Panc1 (cell line): ENCODE measurements at regions not wholly inside any gene's neighbourhood (a gene's known extent, or its start where the extent isn't known, plus 50 kb on each side); places are given as distances from the start of the nearest gene placed in this dataset.

ENCODE experiments used
- ATAC-seq: fragments of 200-7000 bp; cut with Tn5 transposase; 2 replicates; pipeline ENCODE4 v1.9.1; 2020; ENCODE audit warnings: mild to moderate bottlenecking, moderate library complexity
- BruUV-seq: library from RNA; stranded (reverse); fragments of 400-500 nt; replicated peaks from 2 replicates; lab custom pipeline; 2021; lab: Mats Ljungman, UMichigan
- CTCF ChIA-PET: fragments of 300-600 bp; sonication (Branson Sonifier 250); formaldehyde crosslinking; loops from one replicate; lab custom pipeline; 2022; ENCODE audit warnings: antibody characterized with exemption; lab: Charles Lee
- POLR2A ChIA-PET: fragments of 300-600 bp; sonication (Branson Sonifier 250); formaldehyde crosslinking; loops from one replicate; lab custom pipeline; 2022; ENCODE audit warnings: antibody characterized with exemption; lab: Charles Lee
- DNase-seq: peaks from one replicate; pipeline ENCODE4 v3.0.0-alpha.2; 2010; ENCODE audit warnings: low read depth, low spot score
- H3K27ac ChIP-seq: 2 replicates; pipeline ENCODE4 v1.5.1; 2011; ENCODE audit warnings: mild to moderate bottlenecking, low read length, inconsistent platforms
- H3K27me3 ChIP-seq: fragments of 200-500 bp; sonication (Bioruptor generic); 2 replicates; pipeline ENCODE4 v1.6.0; 2014; ENCODE audit warnings: low read length, inconsistent platforms; ENCODE audit not compliant: control insufficient read depth, insufficient read depth
- H3K36me3 ChIP-seq: fragments of 200-500 bp; sonication (Bioruptor generic); 2 replicates; pipeline ENCODE4 v1.5.1; 2014; ENCODE audit warnings: inconsistent platforms, mild to moderate bottlenecking, low read length, moderate library complexity; ENCODE audit not compliant: control insufficient read depth, insufficient read depth
- H3K4me1 ChIP-seq: 2 replicates; pipeline ENCODE4 v1.5.1; 2011; ENCODE audit warnings: inconsistent platforms, mild to moderate bottlenecking, low read length, moderate library complexity; ENCODE audit not compliant: control insufficient read depth, insufficient read depth
- H3K4me3 ChIP-seq, 2 experiments: 2 replicates each; pipeline ENCODE4 v1.5.1; 2011 to 2012; ENCODE audit warnings: low read depth in 2 of 2, low read length in 2 of 2, mild to moderate bottlenecking in 2 of 2, inconsistent platforms in 1 of 2, moderate library complexity in 1 of 2
- H3K9me3 ChIP-seq: fragments of 200-500 bp; sonication (Bioruptor generic); 2 replicates; pipeline ENCODE4 v1.5.1; 2014; ENCODE audit warnings: low read depth, mild to moderate bottlenecking, inconsistent platforms, low read length, moderate library complexity; ENCODE audit not compliant: control insufficient read depth, insufficient read depth
- POLR2AphosphoS5 ChIP-seq: IDR thresholded peaks from 2 replicates; pipeline ENCODE4 v1.6.1; 2012; ENCODE audit warnings: mild to moderate bottlenecking, low read depth, low read length, moderate library complexity
- SIN3A ChIP-seq: IDR thresholded peaks from 2 replicates; pipeline ENCODE4 v1.6.1; 2012; ENCODE audit warnings: low read depth, mild to moderate bottlenecking, low read length, moderate library complexity, borderline replicate concordance; ENCODE audit not compliant: insufficient read depth
- TCF7L2 ChIP-seq: IDR thresholded peaks from 2 replicates; pipeline ENCODE4 v1.6.1; 2011; ENCODE audit warnings: mild to moderate bottlenecking, low read depth, low read length, inconsistent platforms
- in situ Hi-C: cut with HindIII; loops from 2 replicates; pipeline ENCODE4 v1.10.0; 2016; ENCODE audit warnings: low sequenced_read_pairs, low pct_unique_long_range_greater_than_20kb
- intact Hi-C: fragments of 100-400 bp; cut with micrococcal nuclease; formaldehyde crosslinking; loops from one replicate; pipeline ENCODE4 v1.10.0; 2022; ENCODE audit not compliant: unreplicated experiment
- TF ChIP-seq, protein P1 (sequence below), 2 experiments: IDR thresholded peaks; 2 replicates each; pipeline ENCODE4 v1.6.1; 2011 to 2012; ENCODE audit warnings: low read depth in 2 of 2, control low read depth in 1 of 2, low read length in 1 of 2, mild to moderate bottlenecking in 1 of 2, moderate library complexity in 1 of 2; ENCODE audit not compliant: insufficient read depth in 1 of 2
- TF ChIP-seq, protein P2 (sequence below): fragments of 450-650 bp; IDR thresholded peaks from 2 replicates; pipeline ENCODE4 v1.5.1; 2017; ENCODE audit warnings: mild to moderate bottlenecking

GRCh38 chr2:105553538-105554196 is 154.8 kb upstream of the FHL2 start:
- no TSS peak for BruUV-seq
- ATAC-seq (peak; percentile 64; the same call in 1 of the 2 replicates), DNase-seq (no peak)
- intact Hi-C loops: no loop called here
- Histone ChIP-seq H3K4me3 (no peak overlapping the region), H3K36me3 (no peaks in the 10 kb centered on the region), H3K9me3 (no peaks in the 10 kb centered on the region), H3K4me1 (peaks cover 16% of the 10 kb centered on the region), H3K27ac (0 out of 2 replicates have a peak overlapping the region, but pooled peaks have one; percentile 46), H3K27me3 (0 out of 2 replicates have a peak, but pooled peaks cover 2% of the 10 kb centered on the region)
- ChIA-PET POLR2A (no interaction called here), CTCF (no interaction called here)
- TF ChIP-seq POLR2AphosphoS5: no peak; the same call in 1 of the 2 replicates
- TF ChIP-seq TCF7L2: no peak
- no peak for TF ChIP-seq SIN3A
- TF ChIP-seq, protein P1, sequence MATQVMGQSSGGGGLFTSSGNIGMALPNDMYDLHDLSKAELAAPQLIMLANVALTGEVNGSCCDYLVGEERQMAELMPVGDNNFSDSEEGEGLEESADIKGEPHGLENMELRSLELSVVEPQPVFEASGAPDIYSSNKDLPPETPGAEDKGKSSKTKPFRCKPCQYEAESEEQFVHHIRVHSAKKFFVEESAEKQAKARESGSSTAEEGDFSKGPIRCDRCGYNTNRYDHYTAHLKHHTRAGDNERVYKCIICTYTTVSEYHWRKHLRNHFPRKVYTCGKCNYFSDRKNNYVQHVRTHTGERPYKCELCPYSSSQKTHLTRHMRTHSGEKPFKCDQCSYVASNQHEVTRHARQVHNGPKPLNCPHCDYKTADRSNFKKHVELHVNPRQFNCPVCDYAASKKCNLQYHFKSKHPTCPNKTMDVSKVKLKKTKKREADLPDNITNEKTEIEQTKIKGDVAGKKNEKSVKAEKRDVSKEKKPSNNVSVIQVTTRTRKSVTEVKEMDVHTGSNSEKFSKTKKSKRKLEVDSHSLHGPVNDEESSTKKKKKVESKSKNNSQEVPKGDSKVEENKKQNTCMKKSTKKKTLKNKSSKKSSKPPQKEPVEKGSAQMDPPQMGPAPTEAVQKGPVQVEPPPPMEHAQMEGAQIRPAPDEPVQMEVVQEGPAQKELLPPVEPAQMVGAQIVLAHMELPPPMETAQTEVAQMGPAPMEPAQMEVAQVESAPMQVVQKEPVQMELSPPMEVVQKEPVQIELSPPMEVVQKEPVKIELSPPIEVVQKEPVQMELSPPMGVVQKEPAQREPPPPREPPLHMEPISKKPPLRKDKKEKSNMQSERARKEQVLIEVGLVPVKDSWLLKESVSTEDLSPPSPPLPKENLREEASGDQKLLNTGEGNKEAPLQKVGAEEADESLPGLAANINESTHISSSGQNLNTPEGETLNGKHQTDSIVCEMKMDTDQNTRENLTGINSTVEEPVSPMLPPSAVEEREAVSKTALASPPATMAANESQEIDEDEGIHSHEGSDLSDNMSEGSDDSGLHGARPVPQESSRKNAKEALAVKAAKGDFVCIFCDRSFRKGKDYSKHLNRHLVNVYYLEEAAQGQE (IDR thresholded peaks at IDR 0.05; ENCODE audit: insufficient read depth in 1 of 2, low read depth in 2 of 2, low read length in 1 of 2): no peak
- TF ChIP-seq, protein P2, sequence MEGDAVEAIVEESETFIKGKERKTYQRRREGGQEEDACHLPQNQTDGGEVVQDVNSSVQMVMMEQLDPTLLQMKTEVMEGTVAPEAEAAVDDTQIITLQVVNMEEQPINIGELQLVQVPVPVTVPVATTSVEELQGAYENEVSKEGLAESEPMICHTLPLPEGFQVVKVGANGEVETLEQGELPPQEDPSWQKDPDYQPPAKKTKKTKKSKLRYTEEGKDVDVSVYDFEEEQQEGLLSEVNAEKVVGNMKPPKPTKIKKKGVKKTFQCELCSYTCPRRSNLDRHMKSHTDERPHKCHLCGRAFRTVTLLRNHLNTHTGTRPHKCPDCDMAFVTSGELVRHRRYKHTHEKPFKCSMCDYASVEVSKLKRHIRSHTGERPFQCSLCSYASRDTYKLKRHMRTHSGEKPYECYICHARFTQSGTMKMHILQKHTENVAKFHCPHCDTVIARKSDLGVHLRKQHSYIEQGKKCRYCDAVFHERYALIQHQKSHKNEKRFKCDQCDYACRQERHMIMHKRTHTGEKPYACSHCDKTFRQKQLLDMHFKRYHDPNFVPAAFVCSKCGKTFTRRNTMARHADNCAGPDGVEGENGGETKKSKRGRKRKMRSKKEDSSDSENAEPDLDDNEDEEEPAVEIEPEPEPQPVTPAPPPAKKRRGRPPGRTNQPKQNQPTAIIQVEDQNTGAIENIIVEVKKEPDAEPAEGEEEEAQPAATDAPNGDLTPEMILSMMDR: no peak
- in situ Hi-C loops: no loop called here

GRCh38 chr2:105546628-105546974 is 147.8 kb upstream of the FHL2 start:
- Histone ChIP-seq H3K9me3 (no peaks in the 10 kb centered on the region), H3K27ac (no peak overlapping the region; the same call in 1 of the 2 replicates), H3K4me3 (no peak overlapping the region), H3K27me3 (no peaks in the 10 kb centered on the region), H3K4me1 (no peaks in the 10 kb centered on the region), H3K36me3 (no peaks in the 10 kb centered on the region)
- CTCF ChIA-PET: interaction anchor here (0.7 kb wide), 1 partner anchor 320 kb away, joined by 3 read pairs; no protein-coding TSS in a partner anchor
- TF ChIP-seq POLR2AphosphoS5: no peak
- TF ChIP-seq, protein P1 (IDR thresholded peaks at IDR 0.05; ENCODE audit: insufficient read depth in 1 of 2, low read depth in 2 of 2, low read length in 1 of 2): no peak
- TF ChIP-seq, protein P2: no peak
- TF ChIP-seq TCF7L2: no peak
- TF ChIP-seq SIN3A: no peak
- intact Hi-C loops (no loop called here), in situ Hi-C loops (no loop called here)
- POLR2A ChIA-PET: no interaction called here
- DNase-seq (no peak), ATAC-seq (no peak)
- no TSS peak for BruUV-seq
